PFSK-1 (cell line): ENCODE measurements at regions not wholly inside any gene's neighbourhood (a gene's known extent, or its start where the extent isn't known, plus 50 kb on each side); places are given as distances from the start of the nearest gene placed in this dataset.

ENCODE experiments used
- FOXP2 ChIP-seq: optimal IDR thresholded peaks from 2 replicates; pipeline ENCODE3; 2011; ENCODE audit warnings: borderline replicate concordance, control low read depth, inconsistent platforms; ENCODE audit not compliant: insufficient read depth; ENCODE audit errors: extremely low read length, extremely low read depth
- POLR2AphosphoS5 ChIP-seq: IDR thresholded peaks from 2 replicates; pipeline ENCODE4 v1.6.1; 2012; ENCODE audit warnings: low read depth, mild to moderate bottlenecking, control low read depth, low read length, moderate library complexity
- SIN3A ChIP-seq: IDR thresholded peaks from 2 replicates; pipeline ENCODE4 v1.6.1; 2012; ENCODE audit warnings: mild to moderate bottlenecking, low read length, moderate library complexity, borderline replicate concordance; ENCODE audit not compliant: insufficient read depth
- TAF1 ChIP-seq: IDR thresholded peaks from 2 replicates; pipeline ENCODE4 v1.6.1; 2012; ENCODE audit warnings: low read length, control low read depth, borderline replicate concordance; ENCODE audit not compliant: insufficient read depth

DNA sequence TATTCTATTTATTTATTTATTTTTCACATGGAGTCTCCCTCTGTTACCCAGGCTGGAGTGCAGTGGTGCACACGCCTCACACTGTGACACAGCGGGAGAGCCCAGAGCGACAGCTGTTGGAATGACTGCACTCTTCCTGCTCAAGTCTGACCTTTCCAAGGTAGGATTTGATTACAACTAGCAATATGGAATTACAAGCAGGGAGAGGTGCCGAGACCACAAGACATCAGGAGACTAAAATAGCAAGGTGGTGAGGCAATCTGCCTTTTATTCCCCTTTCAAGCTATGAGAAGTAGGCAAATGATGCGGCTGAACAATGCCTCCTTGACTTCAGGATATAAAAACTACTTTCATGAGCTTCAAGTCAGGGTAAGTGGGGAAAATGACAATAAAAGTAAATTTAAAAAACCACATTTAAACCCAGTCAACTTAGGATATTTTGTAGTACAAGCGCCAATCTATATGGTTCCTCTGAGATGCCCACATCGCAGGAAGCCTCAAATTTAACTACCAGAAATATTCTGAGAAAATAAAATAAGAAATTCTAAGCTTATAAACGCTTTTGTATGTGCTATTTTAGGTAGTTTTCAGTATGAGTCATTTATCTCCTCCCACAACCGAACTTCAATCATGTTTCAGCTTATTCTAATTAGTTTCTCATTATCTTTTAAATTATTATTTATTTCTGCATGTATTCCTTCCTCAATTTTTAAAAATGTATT, 146.9 kb upstream of the SGK1 start:
- TF ChIP-seq TAF1 (no peak), POLR2AphosphoS5 (no peak), FOXP2 (no peak), SIN3A (no peak)
